Testis (tissue), 2 donors: ENCODE measurements at regions not wholly inside any gene's neighbourhood (a gene's known extent, or its start where the extent isn't known, plus 50 kb on each side); places are given as distances from the start of the nearest gene placed in this dataset.

Experiments used
- DNase-seq: peaks from one replicate; pipeline ENCODE4 v3.0.0-alpha.2; 2019
- H3K27ac ChIP-seq, 2 donors: fragments of 200-600 bp; sonication (generic); one replicate each; pipeline ENCODE4 v1.5.1; 2019
- H3K27me3 ChIP-seq: fragments of 200-600 bp; sonication (generic); one replicate; pipeline ENCODE4 v1.5.1; 2019
- H3K36me3 ChIP-seq: fragments of 200-600 bp; sonication (generic); one replicate; pipeline ENCODE4 v1.5.1; 2017; ENCODE audit warnings: low read depth; ENCODE audit errors: missing control alignments
- H3K4me1 ChIP-seq: fragments of 200-600 bp; sonication (generic); one replicate; pipeline ENCODE4 v1.5.1; 2019
- H3K4me3 ChIP-seq, 2 donors: fragments of 200-600 bp; sonication (generic); one replicate each; pipeline ENCODE4 v1.5.1; 2017 to 2019
- H3K9me3 ChIP-seq: fragments of 200-600 bp; sonication (generic); one replicate; pipeline ENCODE4 v1.5.1; 2017
- POLR2A ChIP-seq: fragments of 450-650 bp; IDR thresholded peaks from one replicate; pipeline ENCODE4 v1.6.1; 2017; ENCODE audit warnings: antibody characterized with exemption, mild to moderate bottlenecking, moderate library complexity
- WGBS, 2 donors: methylation state at CpG; one replicate each; pipeline ENCODE4 v1.1.5; 2018; 5-methylcytosine and 5-hydroxymethylcytosine counted together
- intact Hi-C: fragments of 100-400 bp; cut with DNase I; formaldehyde crosslinking; loops from one replicate; pipeline ENCODE4 v1.15.1; 2023; ENCODE audit warnings: low total_unique reads
- TF ChIP-seq, protein P1 (sequence below), 3 experiments: fragments of 450-650 bp in 2 of 3; fragments of 200-600 bp in 1 of 3; sonication (generic) in 1 of 3; IDR thresholded peaks; one replicate each; pipeline ENCODE4 v1.5.1; 2016 to 2019; ENCODE audit warnings: antibody characterized with exemption in 3 of 3, mild to moderate bottlenecking in 2 of 3, moderate library complexity in 1 of 3

DNA sequence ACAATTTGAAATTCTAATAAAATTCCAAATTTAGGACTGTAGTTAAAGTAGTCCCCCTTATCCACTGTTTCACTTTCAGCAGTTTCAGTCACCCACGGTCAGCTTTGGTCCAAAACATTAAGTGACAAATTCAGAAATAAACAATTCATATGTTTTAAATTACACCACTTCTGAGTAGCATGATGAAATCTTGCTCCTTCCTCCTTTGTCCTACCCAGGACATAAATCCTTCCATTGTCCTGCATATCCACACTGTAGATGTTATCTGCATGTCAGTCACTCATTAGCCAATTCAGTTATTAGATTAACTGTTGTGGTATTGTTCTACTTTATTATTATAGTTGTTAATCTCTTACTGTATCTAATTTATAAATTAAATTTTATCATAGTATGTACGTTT is 376.5 kb downstream of the SH3GL2 start:
- 88 to 90% methylated on average over 2 of the region's 2 CpGs for WGBS, 2 donors
- no peaks in the 10 kb centered on the region for H3K9me3 ChIP-seq
- intact Hi-C loops, result no loop called here
- no peak for DNase-seq
- no peak overlapping the region for H3K4me3 ChIP-seq
- no peak overlapping the region for H3K27ac ChIP-seq
- no peaks in the 10 kb centered on the region for H3K4me1 ChIP-seq
- no peaks in the 10 kb centered on the region for H3K36me3 ChIP-seq
- H3K27me3 ChIP-seq, result no peaks in the 10 kb centered on the region
- no peak for TF ChIP-seq POLR2A
- TF ChIP-seq, protein P1, sequence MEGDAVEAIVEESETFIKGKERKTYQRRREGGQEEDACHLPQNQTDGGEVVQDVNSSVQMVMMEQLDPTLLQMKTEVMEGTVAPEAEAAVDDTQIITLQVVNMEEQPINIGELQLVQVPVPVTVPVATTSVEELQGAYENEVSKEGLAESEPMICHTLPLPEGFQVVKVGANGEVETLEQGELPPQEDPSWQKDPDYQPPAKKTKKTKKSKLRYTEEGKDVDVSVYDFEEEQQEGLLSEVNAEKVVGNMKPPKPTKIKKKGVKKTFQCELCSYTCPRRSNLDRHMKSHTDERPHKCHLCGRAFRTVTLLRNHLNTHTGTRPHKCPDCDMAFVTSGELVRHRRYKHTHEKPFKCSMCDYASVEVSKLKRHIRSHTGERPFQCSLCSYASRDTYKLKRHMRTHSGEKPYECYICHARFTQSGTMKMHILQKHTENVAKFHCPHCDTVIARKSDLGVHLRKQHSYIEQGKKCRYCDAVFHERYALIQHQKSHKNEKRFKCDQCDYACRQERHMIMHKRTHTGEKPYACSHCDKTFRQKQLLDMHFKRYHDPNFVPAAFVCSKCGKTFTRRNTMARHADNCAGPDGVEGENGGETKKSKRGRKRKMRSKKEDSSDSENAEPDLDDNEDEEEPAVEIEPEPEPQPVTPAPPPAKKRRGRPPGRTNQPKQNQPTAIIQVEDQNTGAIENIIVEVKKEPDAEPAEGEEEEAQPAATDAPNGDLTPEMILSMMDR (IDR thresholded peaks at IDR 0.05), result no peak

GRCh38 chr9:17958363-17958762 is 379.5 kb downstream of the SH3GL2 start:
- no peaks in the 10 kb centered on the region for H3K27me3 ChIP-seq
- no peaks in the 10 kb centered on the region for H3K9me3 ChIP-seq
- TF ChIP-seq, protein P1 (IDR thresholded peaks at IDR 0.05), result no peak
- no peak for TF ChIP-seq POLR2A
- DNase-seq, result no peak
- no peak overlapping the region for H3K27ac ChIP-seq
- no peak overlapping the region for H3K4me3 ChIP-seq
- intact Hi-C loops, result no loop called here
- 49 to 57% methylated on average over 2 of the region's 2 CpGs for WGBS, 2 donors
- no peaks in the 10 kb centered on the region for H3K36me3 ChIP-seq
- H3K4me1 ChIP-seq, result no peaks in the 10 kb centered on the region

DNA sequence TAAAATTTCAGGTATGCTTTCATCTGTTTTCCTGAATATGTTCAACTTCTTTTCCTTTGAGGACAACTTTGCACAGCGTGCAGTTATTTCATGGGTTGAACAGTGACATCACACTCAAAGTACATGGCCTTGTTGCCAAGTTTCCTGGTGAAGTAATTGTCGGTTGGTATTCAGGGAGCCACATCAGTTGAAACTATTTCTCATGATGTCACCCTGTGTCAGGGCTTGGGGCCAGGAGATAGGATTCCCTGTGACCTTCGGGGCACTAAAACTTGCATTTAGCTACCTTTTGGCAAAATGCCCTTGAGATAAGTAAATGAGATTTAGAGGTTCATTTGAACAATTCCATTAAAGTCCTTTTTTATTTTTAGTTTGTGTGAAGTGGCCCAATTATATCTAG is 383.9 kb downstream of the SH3GL2 start:
- intact Hi-C loops, result no loop called here
- Histone ChIP-seq H3K27ac (no peak overlapping the region), H3K4me3 (no peak overlapping the region), H3K9me3 (no peaks in the 10 kb centered on the region), H3K27me3 (no peaks in the 10 kb centered on the region), H3K4me1 (no peaks in the 10 kb centered on the region), H3K36me3 (no peaks in the 10 kb centered on the region)
- WGBS, 2 donors, result 31 to 61% methylated on average over 3 of the region's 3 CpGs
- TF ChIP-seq, protein P1 (IDR thresholded peaks at IDR 0.05), result no peak
- TF ChIP-seq POLR2A, result no peak
- peak; percentile 56 for DNase-seq

DNA sequence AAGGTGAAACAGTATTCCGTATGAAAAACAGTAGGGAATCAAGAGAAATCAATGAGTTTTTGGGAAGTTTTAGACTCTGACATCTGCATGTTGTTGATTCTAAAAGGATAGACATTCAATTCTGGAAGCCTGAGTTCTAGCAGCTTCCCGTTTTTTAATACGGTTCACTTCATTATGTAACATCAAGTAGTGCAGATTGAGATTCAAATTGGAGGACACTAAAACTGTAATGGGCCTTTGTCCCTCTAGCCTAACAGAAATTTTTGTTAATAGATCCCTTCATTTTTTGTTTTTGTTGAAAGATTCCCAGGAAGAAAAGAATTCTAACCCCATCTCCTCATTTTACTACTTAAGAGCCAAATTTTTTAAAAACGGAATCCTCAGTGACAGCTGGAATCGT is 384.6 kb downstream of the SH3GL2 start:
- DNase-seq, result no peak
- TF ChIP-seq, protein P1 (IDR thresholded peaks at IDR 0.05), result no peak
- no peak for TF ChIP-seq POLR2A
- no peaks in the 10 kb centered on the region for H3K4me1 ChIP-seq
- no peak overlapping the region for H3K4me3 ChIP-seq
- H3K27me3 ChIP-seq, result no peaks in the 10 kb centered on the region
- 51 to 54% methylated on average over 5 of the region's 5 CpGs for WGBS, 2 donors
- no peak overlapping the region for H3K27ac ChIP-seq
- H3K36me3 ChIP-seq, result no peaks in the 10 kb centered on the region
- no peaks in the 10 kb centered on the region for H3K9me3 ChIP-seq
- intact Hi-C loops, result no loop called here

GRCh38 chr9:17967731-17968130 is 388.9 kb downstream of the SH3GL2 start:
- no peaks in the 10 kb centered on the region for H3K27me3 ChIP-seq
- no peaks in the 10 kb centered on the region for H3K4me1 ChIP-seq
- 48 to 61% methylated on average over 3 of the region's 3 CpGs for WGBS, 2 donors
- no peak for TF ChIP-seq POLR2A
- TF ChIP-seq, protein P1 (IDR thresholded peaks at IDR 0.05), result no peak
- H3K36me3 ChIP-seq, result no peaks in the 10 kb centered on the region
- H3K9me3 ChIP-seq, result no peaks in the 10 kb centered on the region
- DNase-seq, result no peak
- intact Hi-C loops, result no loop called here
- no peak overlapping the region for H3K27ac ChIP-seq
- no peak overlapping the region for H3K4me3 ChIP-seq
